ENCODE measurements at regions not wholly inside any gene's neighbourhood (a gene's known extent, or its start where the extent isn't known, plus 50 kb on each side); places are given as distances from the start of the nearest gene placed in this dataset.
A peak's percentile ranks its signal among the peaks of the same experiment; 100 is the strongest.

- TF ChIP-seq CTCF (IDR thresholded peaks at IDR 0.05): no peak
- no peak for TF ChIP-seq POLR2A (IDR thresholded peaks at IDR 0.05)
- TF ChIP-seq EP300 (IDR thresholded peaks at IDR 0.05): peak; percentile 63
- peak in 1 of 3 donors; percentile 79 for TF ChIP-seq POLR2AphosphoS5 (IDR thresholded peaks at IDR 0.05)
These were observed 151.0 kb upstream of the CITED2 start for GRCh38 chr6:139525415-139525814.
